Ishikawa (cell line): ENCODE measurements at regions not wholly inside any gene's neighbourhood (a gene's known extent, or its start where the extent isn't known, plus 50 kb on each side); places are given as distances from the start of the nearest gene placed in this dataset.
A peak's percentile ranks its signal among the peaks of the same experiment; 100 is the strongest.

Experiments used
- CEBPB ChIP-seq: IDR thresholded peaks from 2 replicates; pipeline ENCODE4 v1.6.1; 2012
- CREB1 ChIP-seq: IDR thresholded peaks from 2 replicates; pipeline ENCODE4 v1.6.1; 2012; ENCODE audit warnings: low read depth
- EGR1 ChIP-seq: IDR thresholded peaks from 2 replicates; pipeline ENCODE4 v1.6.1; 2012
- EP300 ChIP-seq: IDR thresholded peaks from 2 replicates; pipeline ENCODE4 v1.6.1; 2012; ENCODE audit warnings: borderline replicate concordance
- FOXM1 ChIP-seq: IDR thresholded peaks from 2 replicates; pipeline ENCODE4 v1.6.1; 2012; ENCODE audit warnings: low read depth, borderline replicate concordance
- MAX ChIP-seq: IDR thresholded peaks from 2 replicates; pipeline ENCODE4 v1.6.1; 2012
- RAD21 ChIP-seq: IDR thresholded peaks from 2 replicates; pipeline ENCODE4 v1.6.1; 2012; ENCODE audit warnings: low read depth
- REST ChIP-seq: IDR thresholded peaks from 2 replicates; pipeline ENCODE4 v1.6.1; 2012; ENCODE audit warnings: low read depth, mild to moderate bottlenecking
- TAF1 ChIP-seq: IDR thresholded peaks from 2 replicates; pipeline ENCODE4 v1.6.1; 2012; ENCODE audit warnings: low read depth, mild to moderate bottlenecking
- TCF12 ChIP-seq: IDR thresholded peaks from 2 replicates; pipeline ENCODE4 v1.6.1; 2012; ENCODE audit warnings: low read depth
- TEAD4 ChIP-seq: IDR thresholded peaks from 2 replicates; pipeline ENCODE4 v1.6.1; 2012
- USF1 ChIP-seq: IDR thresholded peaks from 2 replicates; pipeline ENCODE4 v1.6.1; 2012
- YY1 ChIP-seq: IDR thresholded peaks from 2 replicates; pipeline ENCODE4 v1.6.1; 2012; ENCODE audit warnings: low read depth
- ZBTB7A ChIP-seq: IDR thresholded peaks from 2 replicates; pipeline ENCODE4 v1.6.1; 2012; ENCODE audit warnings: low read depth

DNA sequence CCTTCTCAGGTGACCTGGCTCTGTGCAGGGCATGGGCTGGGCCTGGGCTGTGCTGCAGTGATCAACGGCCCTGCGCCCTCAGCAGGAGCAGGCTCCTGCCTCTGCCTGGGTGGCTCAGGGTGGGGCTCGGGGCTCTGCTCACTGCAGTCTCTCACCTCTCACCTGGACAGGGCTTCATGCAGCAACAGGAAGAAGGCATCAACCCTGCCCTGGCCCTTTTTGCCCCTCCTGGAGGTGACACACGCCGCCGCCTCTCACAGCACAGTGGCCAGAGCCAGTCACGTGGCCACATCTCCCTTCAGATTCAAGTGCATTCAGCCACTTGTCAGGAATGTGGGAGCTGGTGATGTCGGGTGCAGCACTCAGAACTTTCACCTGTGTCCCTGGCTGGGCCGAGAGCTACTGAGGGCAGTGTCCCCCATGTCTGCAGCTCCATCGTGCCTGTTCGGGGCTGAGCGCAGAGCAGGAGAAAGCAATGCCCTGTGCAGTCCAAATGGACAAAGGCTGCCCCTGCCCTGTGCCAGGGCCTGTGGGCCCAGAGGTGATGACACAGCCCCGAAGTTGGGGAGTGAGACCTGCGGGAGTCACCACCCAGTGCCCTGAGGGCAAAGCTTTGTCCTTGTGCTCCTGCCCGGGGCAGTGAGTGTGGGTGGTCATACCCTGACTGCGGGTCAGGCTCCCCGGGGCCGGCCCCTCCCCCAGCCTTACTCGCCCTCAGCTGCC lies 314.0 kb downstream of the PTPRU start:
- TF ChIP-seq FOXM1 (no peak), EP300 (no peak), EGR1 (no peak), TAF1 (no peak), RAD21 (no peak), ZBTB7A (no peak), CREB1 (no peak), REST (no peak), YY1 (no peak), TEAD4 (no peak), TCF12 (no peak), USF1 (peak; percentile 87), MAX (no peak), CEBPB (no peak)
